OCI-LY3 (cell line): ENCODE measurements at regions not wholly inside any gene's neighbourhood (a gene's known extent, or its start where the extent isn't known, plus 50 kb on each side); places are given as distances from the start of the nearest gene placed in this dataset.
A peak's percentile ranks its signal among the peaks of the same experiment; 100 is the strongest.

Experiments used
- H2AFZ ChIP-seq: fragments of 200-600, 300-600 bp; shearing (Covaris generic); 2 replicates; pipeline ENCODE4 v1.6.0; 2014; ENCODE audit warnings: antibody characterized with exemption, low read depth, low read length
- H3K27ac ChIP-seq: fragments of 200-600, 300-600 bp; sonication (generic); 2 replicates; pipeline ENCODE4 v1.5.1; 2014; ENCODE audit warnings: mild to moderate bottlenecking, low read length, moderate library complexity, mixed read lengths
- H3K27me3 ChIP-seq: fragments of 200-600, 300-600 bp; sonication (generic); 2 replicates; pipeline ENCODE4 v1.6.1; 2014; ENCODE audit warnings: low read depth, low read length, mixed read lengths
- H3K36me3 ChIP-seq: fragments of 200-600, 300-600 bp; sonication (generic); replicated peaks from 2 replicates; pipeline ENCODE3; 2014; ENCODE audit warnings: low read depth, low read length, mixed read lengths
- H3K4me1 ChIP-seq: fragments of 300-600, 200-600 bp; sonication (generic); 2 replicates; pipeline ENCODE4 v1.6.1; 2014; ENCODE audit warnings: low read length, mixed read lengths
- H3K4me2 ChIP-seq: fragments of 200-600, 300-600 bp; sonication (generic); 2 replicates; pipeline ENCODE4 v1.6.1; 2014; ENCODE audit warnings: low read length, mixed read lengths
- H3K4me3 ChIP-seq: fragments of 300-600, 200-600 bp; sonication (generic); 2 replicates; pipeline ENCODE4 v1.5.1; 2014; ENCODE audit warnings: antibody characterized with exemption, mild to moderate bottlenecking, low read length, moderate library complexity
- H3K79me2 ChIP-seq: fragments of 300-600, 200-600 bp; shearing (Covaris generic); 2 replicates; pipeline ENCODE4 v1.6.1; 2014; ENCODE audit warnings: mild to moderate bottlenecking, low read length, mixed read lengths
- H3K9ac ChIP-seq: fragments of 300-600, 200-600 bp; shearing (Covaris generic); 2 replicates; pipeline ENCODE4 v1.6.0; 2014; ENCODE audit warnings: mild to moderate bottlenecking, low read length, moderate library complexity
- H3K9me3 ChIP-seq: fragments of 200-600, 300-600 bp; shearing (Covaris generic); 2 replicates; pipeline ENCODE4 v1.6.1; 2014; ENCODE audit warnings: low read length, mixed read lengths; ENCODE audit not compliant: insufficient read depth
- H4K20me1 ChIP-seq: fragments of 200-600, 300-600 bp; sonication (generic); 2 replicates; pipeline ENCODE4 v1.6.1; 2016; ENCODE audit warnings: low read length, mixed read lengths; ENCODE audit not compliant: insufficient read depth
- EZH2phosphoT487 ChIP-seq: fragments of 200-600 bp; shearing (Covaris generic); IDR thresholded peaks from 2 replicates; pipeline ENCODE4 v1.6.1; 2018; ENCODE audit warnings: antibody characterized with exemption, mixed run types, low read depth
- TF ChIP-seq, protein P1 (sequence below): fragments of 200-600, 300-600 bp; sonication (generic); IDR thresholded peaks from 2 replicates; pipeline ENCODE4 v1.5.1; 2014; ENCODE audit warnings: antibody characterized with exemption, low read length, low read depth

DNA sequence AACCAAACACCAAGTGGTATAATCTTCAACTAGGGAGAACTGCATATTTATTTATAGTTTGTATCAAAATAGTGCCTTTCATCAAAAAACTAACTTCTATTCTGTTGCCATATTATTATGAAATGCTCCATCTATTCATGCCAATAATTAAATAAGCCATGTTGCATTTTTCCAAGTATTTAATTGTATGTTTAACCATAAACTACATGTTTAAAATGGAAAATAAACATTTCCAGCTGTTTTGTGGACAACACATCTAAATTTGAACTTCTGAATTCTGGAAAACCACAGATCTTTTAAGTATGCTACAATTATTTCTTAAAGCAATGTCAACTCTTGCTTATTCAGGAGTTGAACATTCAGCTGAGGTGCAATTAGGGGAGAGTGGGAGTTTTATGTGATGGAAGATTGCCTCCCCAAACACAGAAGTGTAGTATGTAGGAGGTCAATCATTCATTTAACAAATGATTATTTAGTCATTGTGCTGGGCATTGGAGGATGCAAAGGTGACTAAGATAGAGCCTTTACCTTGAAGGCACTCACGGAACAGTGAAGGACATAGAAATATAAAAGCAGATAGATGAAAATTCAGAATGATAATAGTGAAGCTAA is 80.7 kb upstream of the PPP1R3C start:
- no peak overlapping the region for H3K9ac ChIP-seq
- H3K4me2 ChIP-seq: no peak overlapping the region
- TF ChIP-seq EZH2phosphoT487: no peak
- TF ChIP-seq, protein P1, sequence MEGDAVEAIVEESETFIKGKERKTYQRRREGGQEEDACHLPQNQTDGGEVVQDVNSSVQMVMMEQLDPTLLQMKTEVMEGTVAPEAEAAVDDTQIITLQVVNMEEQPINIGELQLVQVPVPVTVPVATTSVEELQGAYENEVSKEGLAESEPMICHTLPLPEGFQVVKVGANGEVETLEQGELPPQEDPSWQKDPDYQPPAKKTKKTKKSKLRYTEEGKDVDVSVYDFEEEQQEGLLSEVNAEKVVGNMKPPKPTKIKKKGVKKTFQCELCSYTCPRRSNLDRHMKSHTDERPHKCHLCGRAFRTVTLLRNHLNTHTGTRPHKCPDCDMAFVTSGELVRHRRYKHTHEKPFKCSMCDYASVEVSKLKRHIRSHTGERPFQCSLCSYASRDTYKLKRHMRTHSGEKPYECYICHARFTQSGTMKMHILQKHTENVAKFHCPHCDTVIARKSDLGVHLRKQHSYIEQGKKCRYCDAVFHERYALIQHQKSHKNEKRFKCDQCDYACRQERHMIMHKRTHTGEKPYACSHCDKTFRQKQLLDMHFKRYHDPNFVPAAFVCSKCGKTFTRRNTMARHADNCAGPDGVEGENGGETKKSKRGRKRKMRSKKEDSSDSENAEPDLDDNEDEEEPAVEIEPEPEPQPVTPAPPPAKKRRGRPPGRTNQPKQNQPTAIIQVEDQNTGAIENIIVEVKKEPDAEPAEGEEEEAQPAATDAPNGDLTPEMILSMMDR: no peak
- no peak overlapping the region for H2AFZ ChIP-seq
- H3K9me3 ChIP-seq: no peaks in the 10 kb centered on the region
- H4K20me1 ChIP-seq: no peaks in the 10 kb centered on the region
- no peaks in the 10 kb centered on the region for H3K27me3 ChIP-seq
- no peak overlapping the region for H3K27ac ChIP-seq
- H3K4me1 ChIP-seq: peaks cover 13% of the 10 kb centered on the region
- H3K4me3 ChIP-seq: no peak overlapping the region
- no peaks in the 10 kb centered on the region for H3K79me2 ChIP-seq
- no peaks in the 10 kb centered on the region for H3K36me3 ChIP-seq

DNA sequence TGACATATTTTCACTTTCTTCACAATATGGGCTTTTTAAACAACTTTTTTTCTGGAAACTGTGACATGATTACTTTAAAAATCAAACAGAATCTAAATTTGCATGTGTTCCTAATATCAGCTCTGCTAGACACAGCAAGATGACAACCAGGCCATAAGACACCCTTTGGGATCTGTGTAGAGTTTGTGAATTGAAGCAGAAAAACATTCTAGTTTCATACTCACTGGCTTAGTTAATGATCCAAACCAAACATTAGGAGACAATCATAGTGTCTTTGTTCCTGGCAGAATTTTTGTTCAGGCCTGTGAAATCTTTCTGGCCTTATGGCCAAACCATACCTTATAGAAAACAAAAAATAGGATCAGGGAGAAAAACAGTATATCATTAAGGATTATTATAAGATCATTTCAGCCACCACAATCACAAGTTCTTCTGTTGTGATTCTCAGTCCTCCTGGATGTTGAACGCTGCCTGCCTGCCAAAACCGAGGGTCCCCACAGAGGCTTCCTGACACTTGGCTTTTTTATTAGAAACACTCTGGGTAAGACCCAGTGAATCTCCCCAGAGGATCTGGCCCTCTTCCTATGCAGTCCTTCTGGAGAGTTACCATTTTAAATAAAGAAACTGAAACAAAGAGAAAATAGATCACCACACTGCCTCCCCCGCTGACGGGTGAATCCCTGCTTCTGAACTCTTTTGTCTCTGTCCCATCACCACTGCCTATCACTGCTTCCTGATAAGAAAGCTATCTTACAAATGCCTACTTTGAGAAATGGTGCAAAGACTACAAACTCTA is 79.2 kb upstream of the PPP1R3C start:
- TF ChIP-seq EZH2phosphoT487: no peak
- TF ChIP-seq, protein P1: no peak
- Histone ChIP-seq H3K4me2 (peak overlapping the region; percentile 90), H3K9ac (peak overlapping the region; percentile 55), H3K27me3 (no peaks in the 10 kb centered on the region), H3K4me1 (peaks cover 13% of the 10 kb centered on the region), H3K9me3 (no peaks in the 10 kb centered on the region), H2AFZ (peak overlapping the region; percentile 90), H3K36me3 (no peaks in the 10 kb centered on the region), H4K20me1 (no peaks in the 10 kb centered on the region), H3K27ac (no peak overlapping the region), H3K4me3 (peak overlapping the region; percentile 69), H3K79me2 (no peaks in the 10 kb centered on the region)

DNA sequence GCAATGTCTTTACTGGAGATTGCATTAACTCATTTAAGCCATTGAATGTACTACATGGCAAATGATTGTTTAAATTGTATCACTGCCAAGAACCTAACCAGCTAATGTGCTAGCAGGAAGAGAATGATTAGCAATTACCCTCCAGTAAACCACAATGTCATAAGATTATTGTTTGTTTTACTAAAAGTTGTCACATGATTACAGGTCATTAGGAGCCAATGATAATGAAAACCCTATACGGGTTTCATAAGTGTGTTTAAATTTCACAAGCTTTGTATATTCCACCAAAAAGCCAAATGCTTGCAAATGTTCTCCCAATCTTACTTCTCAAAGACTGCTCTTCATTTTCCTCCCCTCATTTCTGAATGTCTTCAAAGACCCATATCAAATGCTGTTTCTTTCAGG is 76.5 kb upstream of the PPP1R3C start:
- Histone ChIP-seq H3K4me3 (no peak overlapping the region), H3K27me3 (no peaks in the 10 kb centered on the region), H3K9ac (no peak overlapping the region), H2AFZ (no peak overlapping the region), H3K9me3 (no peaks in the 10 kb centered on the region), H3K36me3 (no peaks in the 10 kb centered on the region), H4K20me1 (no peaks in the 10 kb centered on the region), H3K27ac (no peak overlapping the region), H3K4me2 (no peak overlapping the region), H3K4me1 (peaks cover 13% of the 10 kb centered on the region), H3K79me2 (no peaks in the 10 kb centered on the region)
- no peak for TF ChIP-seq EZH2phosphoT487
- TF ChIP-seq, protein P1: no peak

GRCh38 chr10:91708174-91708861 is 75.4 kb upstream of the PPP1R3C start:
- Histone ChIP-seq H3K9me3 (no peaks in the 10 kb centered on the region), H3K27me3 (no peaks in the 10 kb centered on the region), H2AFZ (no peak overlapping the region; the same call in 1 of the 2 replicates), H3K4me3 (no peak overlapping the region), H3K9ac (no peak overlapping the region), H3K36me3 (no peaks in the 10 kb centered on the region), H3K79me2 (no peaks in the 10 kb centered on the region), H4K20me1 (no peaks in the 10 kb centered on the region), H3K27ac (no peak overlapping the region), H3K4me2 (no peak overlapping the region), H3K4me1 (peaks cover 13% of the 10 kb centered on the region)
- no peak for TF ChIP-seq EZH2phosphoT487
- TF ChIP-seq, protein P1: no peak
